HUDEP-2 (cell line): ENCODE measurements at regions not wholly inside any gene's neighbourhood (a gene's known extent, or its start where the extent isn't known, plus 50 kb on each side); places are given as distances from the start of the nearest gene placed in this dataset.
"Not testable (repeated sequence)": the region's sequence is repeated elsewhere in the genome, so short reads cannot be mapped to it uniquely, and the experiment has no call there.

Experiments
- DNase-seq, 76 experiments: peaks; one replicate each; lab custom pipeline; 2025; ENCODE audit not compliant: unreplicated experiment in 76 of 76; lab: John Stamatoyannopoulos, UW

DNA sequence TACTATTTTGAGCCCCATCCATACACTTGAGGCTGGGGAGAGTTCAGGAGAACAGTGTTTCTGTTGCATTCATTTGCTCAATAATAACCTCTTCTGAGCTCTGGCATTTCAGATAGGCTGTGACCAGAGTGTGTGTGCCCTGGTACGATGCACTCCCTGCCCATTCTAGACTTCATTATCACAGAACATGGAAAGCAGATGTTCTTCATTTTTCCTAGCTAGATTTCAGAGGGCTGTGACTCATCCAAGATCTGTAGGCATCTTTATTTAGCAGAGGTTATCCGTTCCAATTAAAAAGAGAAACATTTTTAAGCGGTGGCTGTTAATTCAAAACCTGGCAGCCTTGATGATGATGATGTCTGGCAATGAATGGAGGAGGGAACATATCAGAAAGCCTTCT, 228.8 kb upstream of the EEF2KMT start:
- DNase-seq, result no peak

DNA sequence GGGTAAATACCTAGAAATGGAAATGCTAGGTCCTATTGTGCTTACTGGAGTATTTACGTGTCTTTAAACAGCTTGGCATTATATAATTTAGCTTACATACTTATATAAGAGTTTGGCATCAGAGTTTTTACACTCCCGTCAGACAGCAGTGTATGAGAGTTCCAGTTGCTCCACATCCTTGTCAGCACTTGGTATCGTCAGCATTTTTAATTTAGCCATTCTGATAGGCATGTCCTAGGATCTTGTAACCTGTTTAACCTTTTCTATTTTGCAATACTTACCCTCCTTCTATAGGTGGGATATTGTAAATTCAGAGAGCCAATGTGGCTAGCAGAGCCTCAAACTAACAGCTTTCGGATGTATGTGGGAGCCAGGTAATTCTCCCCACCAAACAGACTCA, 228.3 kb upstream of the EEF2KMT start:
- no peak for DNase-seq

DNA sequence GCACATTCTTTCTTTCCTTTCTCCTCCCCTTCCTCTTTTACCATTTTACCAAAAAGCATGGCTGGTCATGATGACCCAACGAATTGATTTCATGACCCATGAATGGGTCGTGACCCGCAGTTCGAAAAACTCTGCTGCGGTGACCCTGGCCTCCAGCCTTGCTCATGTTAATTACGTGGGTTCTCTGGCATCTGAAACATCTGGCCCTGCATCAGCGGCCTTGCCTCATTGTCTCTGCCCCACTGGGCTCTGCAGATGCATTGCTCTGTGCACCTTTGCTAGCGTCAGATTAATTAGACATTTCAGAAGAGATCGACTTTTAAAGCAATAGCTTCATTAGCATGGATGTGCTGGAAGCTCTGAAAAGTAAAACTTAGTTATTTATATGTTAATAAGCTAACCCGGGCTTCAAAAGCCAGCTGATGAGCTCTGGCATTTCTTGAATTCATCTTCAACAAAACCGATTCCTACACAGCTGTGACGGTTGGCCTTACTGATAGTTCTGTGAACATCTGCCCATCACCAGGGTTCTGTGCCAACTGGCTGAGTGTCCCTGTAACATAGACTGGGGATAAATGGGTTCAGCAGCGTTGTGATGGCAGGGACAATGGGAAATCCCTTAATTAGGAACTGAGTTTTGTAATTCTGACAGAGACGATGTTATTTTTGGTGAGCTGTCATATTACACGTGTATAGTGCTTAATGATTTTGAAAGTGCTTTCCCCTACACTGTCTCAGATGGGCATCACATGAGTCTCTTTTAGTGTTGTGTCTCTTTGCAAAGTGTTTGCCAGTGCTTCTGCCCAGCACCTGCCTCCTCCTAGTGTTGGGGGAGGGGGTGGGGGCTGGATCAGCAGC, 225.9 kb upstream of the EEF2KMT start:
- DNase-seq, result no peak

DNA sequence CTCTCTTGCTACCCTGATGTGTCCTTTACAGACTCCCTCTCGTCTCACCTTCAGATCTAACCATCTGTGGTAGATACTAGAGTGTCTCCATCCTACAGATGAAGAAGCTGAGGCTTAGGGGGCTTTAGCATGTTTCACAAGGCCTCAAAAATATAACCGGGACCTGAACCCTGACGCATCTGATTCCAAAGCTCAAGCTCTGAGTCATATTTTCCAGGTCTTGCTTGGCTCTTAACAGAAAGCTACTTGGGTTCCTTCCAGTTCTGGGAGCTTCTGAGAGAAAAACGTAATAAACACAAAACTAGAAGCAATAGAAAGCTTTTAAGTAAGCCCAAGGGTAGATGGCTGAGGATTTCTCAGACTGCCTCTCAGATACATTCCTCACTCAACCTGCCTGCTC, 224.3 kb upstream of the EEF2KMT start:
- DNase-seq, result no peak

DNA sequence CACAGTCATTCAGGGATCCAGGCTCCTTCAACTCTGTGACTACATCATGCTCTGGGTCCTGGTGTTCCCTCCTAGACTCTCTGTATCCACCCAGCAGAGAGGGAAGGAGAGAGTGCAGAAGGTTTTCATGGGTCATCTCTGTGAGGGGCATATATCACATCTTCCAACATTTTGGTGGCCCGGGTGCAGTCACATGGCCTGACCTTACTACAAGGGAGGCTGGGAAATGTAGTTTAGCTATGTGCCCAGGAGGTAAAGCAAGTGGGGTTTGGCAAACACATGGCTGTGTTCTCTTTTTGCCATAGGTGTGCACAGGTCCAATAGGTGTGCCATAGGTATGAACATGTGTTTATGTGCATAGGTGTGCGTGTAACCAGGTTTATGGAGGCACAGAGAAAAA, 222.2 kb upstream of the EEF2KMT start:
- DNase-seq, result no peak

DNA sequence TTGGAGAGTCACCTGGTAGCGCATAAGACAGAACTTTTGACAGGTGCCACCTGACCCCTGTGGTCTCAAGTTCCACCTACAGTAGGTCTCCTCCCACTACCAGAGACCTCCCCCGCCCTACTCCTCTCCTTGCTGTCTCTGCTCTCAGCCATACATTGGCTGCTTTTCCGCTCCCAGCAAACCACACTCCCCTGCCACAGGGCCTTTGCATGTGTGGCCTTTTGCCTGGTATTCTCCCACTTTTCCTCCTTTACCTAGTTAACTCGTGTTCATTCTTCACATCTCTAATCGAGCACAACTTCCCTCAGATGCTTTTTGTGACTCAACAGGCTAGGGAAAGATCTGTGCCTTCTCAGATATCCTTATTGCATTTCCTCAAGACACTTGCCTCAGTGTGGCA, 218.3 kb upstream of the EEF2KMT start:
- DNase-seq, result no peak

DNA sequence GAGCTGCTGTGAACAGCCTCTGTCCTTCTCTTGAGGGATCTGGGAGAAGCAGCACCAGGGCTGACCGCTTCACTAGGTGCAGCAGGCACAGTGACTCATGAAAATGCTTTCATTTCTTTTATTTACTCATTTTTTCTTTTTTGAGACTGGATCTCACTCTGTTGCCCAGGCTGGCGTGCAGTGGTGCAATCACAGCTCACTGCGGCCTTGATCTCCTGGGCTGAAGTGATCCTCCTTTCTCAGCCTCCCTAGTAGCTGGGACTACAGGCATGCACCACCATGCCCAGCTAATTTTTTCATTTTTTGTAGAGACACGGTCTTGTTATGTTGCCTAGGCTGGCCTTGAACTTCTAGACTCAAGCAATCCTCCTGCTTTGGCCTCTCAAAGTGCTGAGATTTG, 216.8 kb upstream of the EEF2KMT start:
- DNase-seq, result no peak

DNA sequence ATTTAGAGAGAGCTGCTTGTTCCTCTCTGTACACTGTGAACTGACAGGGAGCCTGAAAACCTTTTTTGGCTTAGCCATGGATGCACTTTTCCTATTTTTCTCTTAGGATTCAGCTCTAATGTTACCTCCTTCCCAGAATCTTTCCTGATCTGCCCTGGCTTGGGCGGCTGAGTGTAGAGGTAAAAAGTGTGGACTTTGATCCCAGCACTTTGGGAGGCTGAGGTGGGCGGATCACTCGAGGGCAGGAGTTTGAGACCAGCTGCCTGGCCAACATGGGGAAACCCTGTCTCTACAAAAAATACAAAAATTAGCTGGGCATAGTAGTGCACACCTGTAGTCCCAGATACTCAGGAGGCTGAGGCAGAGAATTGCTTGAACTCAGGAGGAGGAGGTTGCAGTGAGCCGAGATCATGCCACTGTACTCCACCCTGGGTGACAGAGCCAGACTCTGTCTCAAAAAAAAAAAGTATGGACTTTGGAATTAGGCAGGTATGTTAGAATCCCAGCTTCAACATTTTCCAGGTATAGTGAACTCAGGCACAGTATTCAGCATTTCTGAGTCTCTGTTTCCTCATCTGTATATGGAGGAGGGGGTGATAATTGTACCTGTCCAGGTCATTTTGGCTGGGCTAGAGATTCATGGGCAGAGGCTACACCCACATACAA, 212.5 kb upstream of the EEF2KMT start:
- no peak for DNase-seq

DNA sequence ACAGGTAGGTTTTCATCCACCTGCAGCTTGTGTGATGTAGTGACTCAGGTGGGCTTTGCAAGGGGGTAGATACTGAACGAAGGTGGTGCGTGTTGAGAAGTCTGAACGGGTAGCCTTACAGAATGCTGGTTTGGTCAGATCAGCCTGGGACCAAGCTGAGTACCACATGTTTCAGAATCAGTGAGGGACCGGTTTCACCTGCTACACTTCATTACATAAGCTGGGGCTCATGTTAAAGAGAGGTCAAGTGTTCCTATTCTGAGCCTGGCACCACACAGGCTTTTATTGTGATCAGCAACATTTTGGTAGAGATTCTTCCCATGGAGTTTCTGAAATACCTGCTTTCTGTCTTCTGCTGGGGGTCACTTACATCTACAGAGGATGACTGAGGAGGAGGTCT, 207.4 kb upstream of the EEF2KMT start:
- DNase-seq, result no peak

DNA sequence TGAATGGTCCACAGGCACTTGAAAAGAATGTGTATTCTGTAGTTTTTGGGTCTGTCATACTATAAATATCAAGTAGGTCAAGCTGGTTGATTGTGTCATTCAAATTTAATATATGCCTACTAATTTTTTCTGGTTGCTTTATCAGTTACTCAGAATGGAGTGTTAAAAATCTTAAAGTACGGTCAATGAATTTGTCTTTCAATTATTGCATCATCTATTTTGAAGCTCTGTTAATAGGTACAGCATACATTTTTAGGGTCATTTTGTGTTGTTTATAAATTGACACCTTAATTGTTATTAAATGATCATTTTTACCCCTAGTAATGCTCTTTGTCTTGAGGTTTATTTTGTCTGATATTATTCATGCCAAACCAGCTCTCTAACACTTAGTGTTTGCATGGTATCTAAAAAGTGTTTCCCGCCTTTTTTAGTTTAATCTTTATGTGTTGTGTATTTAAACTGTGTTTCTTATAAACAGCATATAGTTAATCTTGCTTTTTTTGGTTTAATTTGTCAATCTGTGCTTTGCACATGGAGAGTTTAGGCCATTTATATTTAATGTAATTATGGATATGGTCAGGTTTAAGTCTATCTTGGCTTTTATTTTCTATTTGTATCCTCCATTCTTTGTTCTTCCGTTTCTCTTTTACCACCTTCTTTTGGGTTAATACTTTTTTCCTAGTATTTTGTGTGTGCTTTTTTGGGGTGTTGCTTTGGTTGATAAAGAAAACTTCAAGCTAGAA, 204.9 kb upstream of the EEF2KMT start:
- DNase-seq, result no peak

DNA sequence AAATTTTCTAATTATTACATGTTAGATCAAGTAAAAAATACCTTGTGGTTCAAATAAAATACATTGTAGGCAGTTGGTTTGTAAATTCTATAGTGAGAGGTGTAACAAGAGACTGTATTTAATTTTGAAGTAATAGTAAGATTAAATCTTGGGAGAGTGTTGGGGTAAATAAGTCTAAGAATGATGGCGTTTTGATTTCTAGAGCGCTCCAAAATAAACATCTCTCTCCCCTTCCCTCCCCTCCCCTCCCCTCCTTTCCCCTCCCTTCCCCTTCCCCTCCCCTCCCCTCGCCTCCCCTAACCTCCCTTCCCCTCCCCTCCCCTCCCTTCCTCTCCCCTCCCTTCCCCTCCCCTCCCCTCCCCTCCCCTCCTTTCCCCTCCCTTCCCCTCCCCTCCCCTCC, 200.6 kb upstream of the EEF2KMT start:
- no peak for DNase-seq

DNA sequence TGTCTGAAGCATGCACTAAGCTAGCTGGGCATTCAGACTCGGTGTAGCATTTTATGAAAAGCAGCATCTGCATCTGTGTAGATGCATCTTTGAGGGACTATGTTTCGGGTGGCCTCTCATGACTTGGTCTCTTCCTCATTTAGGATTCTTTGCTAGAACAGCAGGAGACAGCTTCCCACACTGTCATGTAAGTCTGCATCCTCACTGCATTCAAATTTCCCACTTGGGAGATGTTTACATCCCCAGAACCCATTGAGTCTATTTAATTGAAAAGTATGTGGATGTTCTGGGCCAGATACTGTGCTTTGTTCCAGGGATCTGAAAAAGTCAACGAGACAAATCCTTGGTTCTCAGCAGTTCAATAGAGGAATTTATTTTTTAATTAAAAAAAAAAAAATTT, 198.6 kb upstream of the EEF2KMT start:
- no peak for DNase-seq

DNA sequence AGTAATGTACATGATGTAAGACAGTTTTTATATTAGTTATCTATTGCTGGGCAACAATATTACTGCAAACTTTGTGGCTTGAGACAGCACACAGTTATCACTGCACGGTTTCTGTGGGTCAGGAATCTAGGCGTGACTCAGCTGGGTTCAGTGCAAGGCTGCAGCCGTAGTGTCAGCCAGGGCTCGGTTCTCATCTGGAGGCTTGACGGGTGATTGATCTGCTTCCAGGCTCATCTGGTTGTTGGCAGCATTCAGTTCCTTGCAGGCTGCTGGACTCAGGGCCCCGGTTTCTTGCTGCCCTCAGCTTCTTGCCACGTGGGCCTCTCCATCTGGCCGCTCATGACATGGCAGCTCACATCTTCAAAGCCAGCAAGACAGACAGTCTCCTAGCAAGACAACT, 197.7 kb upstream of the EEF2KMT start:
- DNase-seq, result not testable (repeated sequence)

DNA sequence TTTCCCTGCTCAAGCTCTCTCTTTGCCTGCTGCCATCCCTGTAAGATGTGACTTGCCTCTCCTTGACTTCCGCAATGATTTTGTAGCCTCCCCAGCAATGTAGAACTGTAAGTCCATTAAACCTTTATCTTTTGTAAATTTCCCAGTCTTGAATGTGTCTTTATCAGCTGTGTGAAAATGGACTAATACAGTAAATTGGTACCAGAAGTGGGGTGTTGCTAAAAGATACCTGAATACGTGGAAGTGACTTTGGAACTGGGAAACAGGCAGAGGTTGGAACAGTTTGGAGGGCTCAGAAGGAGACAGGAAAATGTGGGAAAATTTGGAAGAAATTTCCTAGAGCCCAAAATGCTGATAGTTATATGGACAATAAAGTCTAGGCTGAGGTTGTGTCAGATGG, 184.6 kb upstream of the EEF2KMT start:
- not testable (repeated sequence) for DNase-seq

DNA sequence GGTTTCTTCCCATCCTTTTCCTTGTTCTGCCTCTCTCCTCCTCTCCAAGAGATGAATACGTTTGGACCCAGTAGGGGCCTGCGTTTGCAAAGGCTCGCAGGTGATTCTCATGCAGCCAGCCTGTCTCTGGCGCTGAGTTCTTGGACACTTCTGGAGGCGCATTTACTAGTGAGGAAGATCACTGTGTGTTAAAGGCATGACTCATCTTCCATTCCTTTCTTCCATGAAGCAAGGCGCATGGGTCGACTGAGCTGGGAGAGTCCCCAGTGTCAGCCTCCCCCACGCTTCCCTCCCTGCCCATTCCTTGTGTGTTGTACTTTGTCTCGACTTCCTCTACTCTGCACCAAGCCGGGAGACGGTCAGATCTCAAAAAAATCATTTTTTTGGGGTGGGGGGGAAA, 159.9 kb upstream of the EEF2KMT start:
- no peak for DNase-seq

DNA sequence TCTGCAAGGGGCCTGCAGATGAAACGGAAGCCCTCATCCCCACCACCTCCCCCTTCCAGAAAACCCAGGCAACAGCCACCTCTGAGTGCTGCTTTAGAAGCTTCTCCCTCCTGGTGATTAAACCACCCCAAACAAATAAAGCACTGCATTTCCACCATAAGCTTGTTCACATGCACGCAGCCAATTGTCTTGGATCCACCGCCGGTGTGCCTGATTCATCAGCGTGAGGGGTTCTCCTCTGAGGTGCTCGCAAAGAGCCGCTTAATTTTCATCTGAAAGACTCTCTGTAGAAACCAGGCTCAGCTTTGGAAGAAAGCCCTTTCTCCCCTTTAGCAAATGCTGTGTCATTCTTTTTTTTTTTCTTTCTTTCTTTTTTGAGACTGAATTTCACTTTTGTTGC, 155.2 kb upstream of the EEF2KMT start:
- DNase-seq, result no peak

DNA sequence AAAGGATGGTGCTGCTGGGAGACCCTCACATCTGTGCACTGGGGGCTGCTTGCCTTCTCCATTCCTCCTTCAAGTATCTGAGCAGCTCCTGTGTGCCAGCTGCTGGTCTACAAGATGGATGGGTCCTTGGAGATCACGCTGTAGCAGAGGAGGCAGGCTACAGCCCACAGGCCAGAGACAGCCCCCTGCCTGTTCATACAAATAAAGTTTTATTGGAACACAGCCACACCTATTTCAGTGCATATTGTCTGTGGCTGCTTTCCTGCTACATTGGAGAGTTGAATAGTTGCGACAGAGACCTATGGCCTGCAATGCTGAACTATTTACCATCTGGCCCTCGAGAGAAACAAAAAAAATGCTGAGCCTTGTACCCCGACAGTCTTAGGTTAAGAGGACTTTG, 149.8 kb upstream of the EEF2KMT start:
- DNase-seq, result not testable (repeated sequence)

DNA sequence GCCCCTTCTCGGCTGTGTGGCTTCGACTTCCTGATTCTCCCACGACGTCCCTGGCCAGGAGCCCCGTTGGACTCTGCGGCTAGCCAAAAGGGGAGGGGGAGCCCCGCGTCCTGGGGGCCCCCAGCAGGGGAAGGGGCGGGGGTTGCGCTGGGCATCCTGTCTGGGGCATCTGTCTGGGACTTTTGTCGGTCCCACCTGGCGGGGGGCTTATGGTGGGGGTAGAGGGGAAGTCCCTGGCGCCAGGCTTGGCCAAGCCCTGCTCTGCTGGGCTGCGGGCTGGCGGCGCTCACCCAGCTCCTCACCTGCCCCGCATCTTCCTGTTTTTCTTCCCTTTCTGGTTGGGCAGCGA, 142.7 kb upstream of the EEF2KMT start:
- not testable (repeated sequence) for DNase-seq

DNA sequence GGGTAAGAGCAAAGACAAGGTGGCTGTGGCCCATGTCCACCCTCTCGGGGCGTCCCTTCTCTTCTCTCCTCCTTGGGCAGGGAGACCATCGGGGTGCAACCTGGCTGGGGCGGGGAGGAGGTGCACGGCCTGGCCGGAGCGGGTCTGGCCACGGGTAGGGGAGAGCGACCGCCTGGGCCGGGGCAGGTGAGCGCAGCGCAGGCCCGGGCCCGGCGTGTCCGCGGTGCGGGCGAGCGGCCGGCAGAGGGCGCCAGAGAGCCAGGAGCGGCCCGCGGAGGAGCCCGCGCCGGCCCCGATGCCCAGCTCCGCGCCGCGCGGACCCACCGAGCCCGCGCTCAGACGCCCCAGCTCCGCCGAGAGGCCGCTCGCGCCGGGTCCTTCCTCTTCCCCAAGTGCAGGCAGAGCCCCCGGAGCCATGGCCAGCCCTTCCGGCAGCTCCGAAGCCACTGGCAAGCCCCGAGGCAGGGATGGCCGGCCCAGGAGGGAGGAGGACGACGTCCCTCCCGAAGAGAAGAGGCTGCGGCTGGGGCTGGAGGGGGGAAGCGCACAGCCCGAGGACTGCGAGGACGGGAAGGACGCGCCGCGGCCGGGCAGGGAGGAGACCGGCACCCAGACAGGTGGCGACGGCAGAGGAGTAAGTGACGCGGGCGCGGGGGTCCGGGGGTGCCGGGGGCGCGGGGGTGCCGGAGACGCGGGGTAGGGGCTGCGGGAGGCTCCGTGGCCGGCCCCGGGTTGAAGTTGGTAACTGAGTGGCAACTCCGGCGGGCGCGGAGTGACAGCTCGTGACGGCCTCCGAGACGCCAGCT, 142.1 kb upstream of the EEF2KMT start:
- peak in 25 of 76 experiments; percentile 1 to 45 (median 12) for DNase-seq

DNA sequence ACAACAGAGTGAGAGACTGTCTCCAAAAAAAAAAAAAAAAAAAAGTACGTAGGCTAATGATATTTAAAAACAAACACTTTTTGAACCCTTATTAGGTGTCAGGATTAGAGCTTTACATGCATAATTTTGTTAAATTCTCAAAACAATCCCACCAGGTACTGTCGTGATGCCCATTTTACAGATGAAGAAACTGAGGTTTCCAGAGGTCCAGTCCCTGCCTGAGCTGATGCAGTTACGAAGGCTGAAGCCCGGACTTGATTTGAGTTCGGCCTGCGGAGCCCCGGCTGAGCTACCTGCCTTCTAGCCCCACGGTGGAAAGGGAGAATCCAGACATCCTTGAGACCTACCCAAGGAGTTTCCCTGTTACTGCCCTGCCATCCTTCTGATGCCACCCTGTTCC, 137.5 kb upstream of the EEF2KMT start:
- DNase-seq, result no peak
